Keratinocyte (primary cell): ENCODE measurements at regions not wholly inside any gene's neighbourhood (a gene's known extent, or its start where the extent isn't known, plus 50 kb on each side); places are given as distances from the start of the nearest gene placed in this dataset.

ENCODE experiments used
- DNase-seq: peaks from one replicate; pipeline ENCODE4 v3.0.0-alpha.2; 2011; ENCODE audit warnings: low read depth, missing footprints, low spot score
- FAIRE-seq: peaks from 2 replicates; lab custom pipeline; 2011; peaks lifted over from hg19 to GRCh38; lab: Jason Lieb, UNC
- H2AFZ ChIP-seq: 2 replicates; pipeline ENCODE4 v1.6.0; 2012; ENCODE audit warnings: low read length, control low read depth, inconsistent platforms; ENCODE audit not compliant: control insufficient read depth
- H3K27ac ChIP-seq: 2 replicates; pipeline ENCODE4 v1.5.1; 2011; ENCODE audit warnings: low read length; ENCODE audit not compliant: control insufficient read depth, insufficient read depth
- H3K27me3 ChIP-seq: 3 replicates; pipeline ENCODE4 v1.6.0; 2011; ENCODE audit warnings: low read length; ENCODE audit not compliant: control insufficient read depth, insufficient read depth; ENCODE audit errors: extremely low read depth
- H3K36me3 ChIP-seq, 2 experiments: 2 replicates in 1 of 2; 3 replicates in 1 of 2; pipeline ENCODE4 v1.5.1; 2011; ENCODE audit warnings: low read length in 2 of 2, mild to moderate bottlenecking in 1 of 2; ENCODE audit not compliant: control insufficient read depth in 2 of 2, insufficient read depth in 2 of 2; ENCODE audit errors: extremely low read depth in 1 of 2
- H3K4me1 ChIP-seq: 3 replicates; pipeline ENCODE4 v1.5.1; 2011; ENCODE audit warnings: low read length; ENCODE audit not compliant: control insufficient read depth, insufficient read depth; ENCODE audit errors: extremely low read depth
- H3K4me2 ChIP-seq: 3 replicates; pipeline ENCODE4 v1.6.0; 2011; ENCODE audit warnings: low read depth, low read length; ENCODE audit not compliant: control insufficient read depth, insufficient read depth; ENCODE audit errors: extremely low read depth
- H3K4me3 ChIP-seq, 3 experiments: fragments of 200-600 bp in 1 of 3; sonication (generic) in 1 of 3; 2 replicates in 2 of 3; 3 replicates in 1 of 3; pipeline ENCODE4 v1.5.1; 2011 to 2016; ENCODE audit warnings: low read length in 3 of 3, mild to moderate bottlenecking in 3 of 3, control low read depth in 2 of 3, inconsistent platforms in 1 of 3, low read depth in 1 of 3, mixed read lengths in 1 of 3, mixed run types in 1 of 3, moderate library complexity in 1 of 3; ENCODE audit not compliant: control insufficient read depth in 2 of 3, insufficient read depth in 2 of 3; ENCODE audit errors: extremely low read depth in 1 of 3
- H3K79me2 ChIP-seq: 2 replicates; pipeline ENCODE4 v1.6.0; 2012; ENCODE audit warnings: low read length; ENCODE audit not compliant: control insufficient read depth, insufficient read depth
- H3K9ac ChIP-seq: 3 replicates; pipeline ENCODE4 v1.6.0; 2011; ENCODE audit warnings: low read length; ENCODE audit not compliant: control insufficient read depth, insufficient read depth; ENCODE audit errors: extremely low read depth
- H3K9me1 ChIP-seq: 3 replicates; pipeline ENCODE4 v1.6.0; 2011; ENCODE audit warnings: low read length; ENCODE audit not compliant: control insufficient read depth, insufficient read depth; ENCODE audit errors: extremely low read depth
- H3K9me3 ChIP-seq: 2 replicates; pipeline ENCODE4 v1.5.1; 2012; ENCODE audit warnings: low read depth, low read length; ENCODE audit not compliant: control insufficient read depth
- H4K20me1 ChIP-seq: 3 replicates; pipeline ENCODE4 v1.6.0; 2011; ENCODE audit warnings: low read length; ENCODE audit not compliant: control insufficient read depth, insufficient read depth; ENCODE audit errors: extremely low read depth
- EZH2 ChIP-seq: IDR thresholded peaks from one replicate; pipeline ENCODE4 v1.6.1; 2012; ENCODE audit warnings: inconsistent platforms, mild to moderate bottlenecking, low read length, moderate library complexity
- dilution Hi-C: fragments of 300-500 bp; cut with MboI; formaldehyde crosslinking; loops from one replicate; pipeline ENCODE4 v1.7.0; 2020; ENCODE audit warnings: low sequenced_read_pairs; ENCODE audit not compliant: extremely low pct_ligation_motif_present
- TF ChIP-seq, protein P1 (sequence below), 3 experiments: IDR thresholded peaks in 1 of 3; conservative IDR thresholded peaks in 1 of 3; optimal IDR thresholded peaks in 1 of 3; 2 replicates in 2 of 3; 3 replicates in 1 of 3; pipeline versions ENCODE3 to v1.5.1; 2011; ENCODE audit warnings: low read length in 3 of 3, mild to moderate bottlenecking in 3 of 3, moderate library complexity in 2 of 3, control low read depth in 1 of 3, inconsistent platforms in 1 of 3; ENCODE audit not compliant: insufficient read depth in 2 of 3; ENCODE audit errors: extremely low read depth in 1 of 3

- no peak overlapping the region for H2AFZ ChIP-seq
- H3K27ac ChIP-seq: no peak overlapping the region
Measured at GRCh38 chr12:88291498-88292131, 149.5 kb downstream of the TMTC3 start.

GRCh38 chr12:88298014-88298682 lies 156.0 kb downstream of the TMTC3 start:
- Histone ChIP-seq H2AFZ (no peak overlapping the region), H3K9me3 (no peaks in the 10 kb centered on the region), H3K36me3 (no peaks in the 10 kb centered on the region), H3K4me2 (peak overlapping the region; percentile 43), H4K20me1 (no peaks in the 10 kb centered on the region), H3K4me1 (peaks cover 26% of the 10 kb centered on the region), H3K9ac (peak overlapping the region; percentile 41), H3K27me3 (no peaks in the 10 kb centered on the region), H3K4me3 (no peak overlapping the region), H3K79me2 (no peaks in the 10 kb centered on the region), H3K27ac (peak overlapping the region; percentile 78), H3K9me1 (no peaks in the 10 kb centered on the region)
- dilution Hi-C loops: no loop called here
- TF ChIP-seq, protein P1, sequence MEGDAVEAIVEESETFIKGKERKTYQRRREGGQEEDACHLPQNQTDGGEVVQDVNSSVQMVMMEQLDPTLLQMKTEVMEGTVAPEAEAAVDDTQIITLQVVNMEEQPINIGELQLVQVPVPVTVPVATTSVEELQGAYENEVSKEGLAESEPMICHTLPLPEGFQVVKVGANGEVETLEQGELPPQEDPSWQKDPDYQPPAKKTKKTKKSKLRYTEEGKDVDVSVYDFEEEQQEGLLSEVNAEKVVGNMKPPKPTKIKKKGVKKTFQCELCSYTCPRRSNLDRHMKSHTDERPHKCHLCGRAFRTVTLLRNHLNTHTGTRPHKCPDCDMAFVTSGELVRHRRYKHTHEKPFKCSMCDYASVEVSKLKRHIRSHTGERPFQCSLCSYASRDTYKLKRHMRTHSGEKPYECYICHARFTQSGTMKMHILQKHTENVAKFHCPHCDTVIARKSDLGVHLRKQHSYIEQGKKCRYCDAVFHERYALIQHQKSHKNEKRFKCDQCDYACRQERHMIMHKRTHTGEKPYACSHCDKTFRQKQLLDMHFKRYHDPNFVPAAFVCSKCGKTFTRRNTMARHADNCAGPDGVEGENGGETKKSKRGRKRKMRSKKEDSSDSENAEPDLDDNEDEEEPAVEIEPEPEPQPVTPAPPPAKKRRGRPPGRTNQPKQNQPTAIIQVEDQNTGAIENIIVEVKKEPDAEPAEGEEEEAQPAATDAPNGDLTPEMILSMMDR (optimal IDR thresholded peaks at IDR 0.05 in 1 of 3, IDR thresholded peaks at IDR 0.05 in 1 of 3, conservative IDR thresholded peaks at IDR 0.05 in 1 of 3; ENCODE audit: extremely low read depth in 1 of 3, insufficient read depth in 2 of 3, low read length in 3 of 3): no peak
- no peak for FAIRE-seq
- no peak for DNase-seq

More at GRCh38 chr12:88291498-88292131, 149.5 kb downstream of the TMTC3 start:
- TF ChIP-seq, protein P1 (optimal IDR thresholded peaks at IDR 0.05 in 1 of 3, IDR thresholded peaks at IDR 0.05 in 1 of 3, conservative IDR thresholded peaks at IDR 0.05 in 1 of 3; ENCODE audit: extremely low read depth in 1 of 3, insufficient read depth in 2 of 3, low read length in 3 of 3): no peak
- TF ChIP-seq EZH2: no peak
- H3K9me1 ChIP-seq: no peaks in the 10 kb centered on the region
- H4K20me1 ChIP-seq: no peaks in the 10 kb centered on the region
- no peak overlapping the region for H3K4me2 ChIP-seq
- no peaks in the 10 kb centered on the region for H3K79me2 ChIP-seq
- no peaks in the 10 kb centered on the region for H3K27me3 ChIP-seq
- DNase-seq (no peak), FAIRE-seq (peak; percentile 43)
- dilution Hi-C loops: no loop called here
- no peaks in the 10 kb centered on the region for H3K36me3 ChIP-seq
- no peaks in the 10 kb centered on the region for H3K9me3 ChIP-seq
- H3K4me1 ChIP-seq: no peaks in the 10 kb centered on the region
- H3K9ac ChIP-seq: no peak overlapping the region
- no peak overlapping the region for H3K4me3 ChIP-seq
